DND-41 (cell line): ENCODE measurements at regions not wholly inside any gene's neighbourhood (a gene's known extent, or its start where the extent isn't known, plus 50 kb on each side); places are given as distances from the start of the nearest gene placed in this dataset.

Experiments used
- ATAC-seq: fragments of 200-7000 bp; cut with Tn5 transposase; 3 replicates; pipeline ENCODE4 v1.9.1; 2021; ENCODE audit warnings: low read depth; ENCODE audit not compliant: insufficient read depth
- DNase-seq: peaks from one replicate; pipeline ENCODE4 v3.0.0-alpha.2; 2020
- H2AFZ ChIP-seq: 2 replicates; pipeline ENCODE4 v1.6.0; 2012; ENCODE audit warnings: low read depth, low read length
- H3K27ac ChIP-seq: 2 replicates; pipeline ENCODE4 v1.5.1; 2012; ENCODE audit warnings: low read length, inconsistent platforms
- H3K27me3 ChIP-seq: fragments of 200-600 bp; sonication (generic); 2 replicates; pipeline ENCODE4 v1.6.0; 2012; ENCODE audit warnings: low read length, mild to moderate bottlenecking, inconsistent platforms; ENCODE audit not compliant: insufficient read depth, poor library complexity
- H3K36me3 ChIP-seq: 2 replicates; pipeline ENCODE4 v1.5.1; 2012; ENCODE audit warnings: low read length, inconsistent platforms; ENCODE audit not compliant: insufficient read depth
- H3K4me1 ChIP-seq: 2 replicates; pipeline ENCODE4 v1.5.1; 2012; ENCODE audit warnings: mild to moderate bottlenecking, low read length; ENCODE audit not compliant: insufficient read depth
- H3K4me2 ChIP-seq: 2 replicates; pipeline ENCODE4 v1.6.0; 2012; ENCODE audit warnings: mild to moderate bottlenecking, moderate library complexity, low read length, inconsistent platforms; ENCODE audit not compliant: insufficient read depth
- H3K4me3 ChIP-seq, 2 experiments: fragments of 200-600 bp in 1 of 2; shearing (Covaris generic) in 1 of 2; 2 replicates each; pipeline ENCODE4 v1.5.1; 2012 to 2016; ENCODE audit warnings: inconsistent platforms in 2 of 2, low read length in 2 of 2, mild to moderate bottlenecking in 2 of 2, low read depth in 1 of 2, moderate library complexity in 1 of 2
- H3K79me2 ChIP-seq: 2 replicates; pipeline ENCODE4 v1.6.0; 2012; ENCODE audit warnings: low read length, inconsistent platforms; ENCODE audit not compliant: insufficient read depth
- H3K9ac ChIP-seq: 2 replicates; pipeline ENCODE4 v1.6.0; 2012; ENCODE audit warnings: low read depth, mild to moderate bottlenecking, inconsistent platforms, low read length, moderate library complexity
- H3K9me3 ChIP-seq: 2 replicates; pipeline ENCODE4 v1.5.1; 2012; ENCODE audit warnings: low read length, moderate library complexity, mild to moderate bottlenecking, inconsistent platforms; ENCODE audit not compliant: insufficient read depth, severe bottlenecking
- H4K20me1 ChIP-seq: 2 replicates; pipeline ENCODE4 v1.6.0; 2012; ENCODE audit warnings: low read length; ENCODE audit not compliant: insufficient read depth
- EZH2 ChIP-seq: IDR thresholded peaks from 3 replicates; pipeline ENCODE4 v1.6.1; 2012; ENCODE audit warnings: borderline replicate concordance, low read depth, mild to moderate bottlenecking, moderate library complexity, low read length, inconsistent platforms; ENCODE audit not compliant: severe bottlenecking
- TF ChIP-seq, protein P1 (sequence below): IDR thresholded peaks from 2 replicates; pipeline ENCODE4 v1.5.1; 2012; ENCODE audit warnings: borderline replicate concordance, low read length, moderate library complexity, mild to moderate bottlenecking; ENCODE audit not compliant: poor library complexity, severe bottlenecking; ENCODE audit errors: extremely low read depth

DNA sequence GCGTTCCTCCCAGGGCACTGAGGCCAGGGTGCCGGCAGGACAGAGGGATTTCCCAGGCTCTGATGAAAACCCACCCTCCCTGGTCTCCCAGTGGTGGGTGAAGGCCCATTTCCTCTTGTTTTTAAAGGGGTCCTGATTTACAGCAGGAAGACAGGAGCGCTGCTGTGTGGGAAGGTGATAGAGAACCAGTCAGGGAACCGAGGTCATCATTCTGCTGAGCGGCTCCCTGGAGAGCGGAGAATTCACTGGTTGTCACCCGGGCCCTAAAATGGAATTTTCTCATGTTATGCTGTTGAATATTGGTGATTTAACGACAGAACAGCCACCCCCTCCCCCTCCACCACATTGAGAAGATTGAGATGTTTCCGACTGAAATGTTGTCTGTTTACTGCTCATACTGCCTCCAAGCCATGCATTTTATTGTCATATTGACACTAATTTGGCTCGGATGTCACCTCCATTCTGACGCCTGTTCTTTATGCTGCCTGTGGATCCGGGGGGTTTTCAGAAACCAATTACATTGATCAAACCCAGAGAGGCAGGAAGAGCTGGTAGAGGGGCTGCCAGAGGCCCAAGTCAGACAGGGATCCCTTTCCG lies 225.2 kb downstream of the GLI2 start:
- Histone ChIP-seq H3K4me2 (no peak overlapping the region), H3K9me3 (no peaks in the 10 kb centered on the region), H3K9ac (no peak overlapping the region), H3K27me3 (peaks cover 6% of the 10 kb centered on the region), H3K36me3 (no peaks in the 10 kb centered on the region), H3K79me2 (no peaks in the 10 kb centered on the region), H4K20me1 (no peaks in the 10 kb centered on the region), H3K4me3 (no peak overlapping the region), H2AFZ (no peak overlapping the region), H3K4me1 (no peaks in the 10 kb centered on the region), H3K27ac (no peak overlapping the region)
- ATAC-seq, result no peak
- no peak for DNase-seq
- TF ChIP-seq, protein P1, sequence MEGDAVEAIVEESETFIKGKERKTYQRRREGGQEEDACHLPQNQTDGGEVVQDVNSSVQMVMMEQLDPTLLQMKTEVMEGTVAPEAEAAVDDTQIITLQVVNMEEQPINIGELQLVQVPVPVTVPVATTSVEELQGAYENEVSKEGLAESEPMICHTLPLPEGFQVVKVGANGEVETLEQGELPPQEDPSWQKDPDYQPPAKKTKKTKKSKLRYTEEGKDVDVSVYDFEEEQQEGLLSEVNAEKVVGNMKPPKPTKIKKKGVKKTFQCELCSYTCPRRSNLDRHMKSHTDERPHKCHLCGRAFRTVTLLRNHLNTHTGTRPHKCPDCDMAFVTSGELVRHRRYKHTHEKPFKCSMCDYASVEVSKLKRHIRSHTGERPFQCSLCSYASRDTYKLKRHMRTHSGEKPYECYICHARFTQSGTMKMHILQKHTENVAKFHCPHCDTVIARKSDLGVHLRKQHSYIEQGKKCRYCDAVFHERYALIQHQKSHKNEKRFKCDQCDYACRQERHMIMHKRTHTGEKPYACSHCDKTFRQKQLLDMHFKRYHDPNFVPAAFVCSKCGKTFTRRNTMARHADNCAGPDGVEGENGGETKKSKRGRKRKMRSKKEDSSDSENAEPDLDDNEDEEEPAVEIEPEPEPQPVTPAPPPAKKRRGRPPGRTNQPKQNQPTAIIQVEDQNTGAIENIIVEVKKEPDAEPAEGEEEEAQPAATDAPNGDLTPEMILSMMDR, result no peak
- TF ChIP-seq EZH2, result no peak

DNA sequence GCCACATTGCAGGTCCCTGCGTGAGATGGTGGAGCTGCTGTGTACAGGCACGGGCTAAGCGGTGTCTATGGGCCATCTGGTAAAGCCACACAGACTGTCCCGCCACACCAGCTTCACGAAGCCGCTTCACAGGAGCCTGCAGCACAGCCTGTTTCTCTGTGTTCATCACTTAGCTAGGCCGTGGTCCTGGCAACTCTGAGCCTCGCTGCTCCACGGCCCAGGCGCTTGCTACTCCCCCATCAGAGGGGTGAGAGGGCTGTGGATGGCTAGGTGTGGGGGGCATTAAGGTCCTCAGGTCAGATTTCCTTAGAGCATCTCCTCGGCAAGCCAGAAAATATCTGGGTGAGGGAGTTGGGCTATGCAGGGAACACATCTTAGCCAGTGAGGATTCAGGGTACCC lies 225.7 kb downstream of the GLI2 start:
- Histone ChIP-seq H3K4me2 (no peak overlapping the region), H3K36me3 (no peaks in the 10 kb centered on the region), H3K4me1 (no peaks in the 10 kb centered on the region), H3K9ac (no peak overlapping the region), H4K20me1 (no peaks in the 10 kb centered on the region), H3K27me3 (peaks cover 6% of the 10 kb centered on the region), H3K27ac (no peak overlapping the region), H2AFZ (no peak overlapping the region), H3K4me3 (no peak overlapping the region), H3K9me3 (no peaks in the 10 kb centered on the region), H3K79me2 (no peaks in the 10 kb centered on the region)
- no peak for ATAC-seq
- TF ChIP-seq, protein P1, result no peak
- no peak for TF ChIP-seq EZH2
- DNase-seq, result no peak

DNA sequence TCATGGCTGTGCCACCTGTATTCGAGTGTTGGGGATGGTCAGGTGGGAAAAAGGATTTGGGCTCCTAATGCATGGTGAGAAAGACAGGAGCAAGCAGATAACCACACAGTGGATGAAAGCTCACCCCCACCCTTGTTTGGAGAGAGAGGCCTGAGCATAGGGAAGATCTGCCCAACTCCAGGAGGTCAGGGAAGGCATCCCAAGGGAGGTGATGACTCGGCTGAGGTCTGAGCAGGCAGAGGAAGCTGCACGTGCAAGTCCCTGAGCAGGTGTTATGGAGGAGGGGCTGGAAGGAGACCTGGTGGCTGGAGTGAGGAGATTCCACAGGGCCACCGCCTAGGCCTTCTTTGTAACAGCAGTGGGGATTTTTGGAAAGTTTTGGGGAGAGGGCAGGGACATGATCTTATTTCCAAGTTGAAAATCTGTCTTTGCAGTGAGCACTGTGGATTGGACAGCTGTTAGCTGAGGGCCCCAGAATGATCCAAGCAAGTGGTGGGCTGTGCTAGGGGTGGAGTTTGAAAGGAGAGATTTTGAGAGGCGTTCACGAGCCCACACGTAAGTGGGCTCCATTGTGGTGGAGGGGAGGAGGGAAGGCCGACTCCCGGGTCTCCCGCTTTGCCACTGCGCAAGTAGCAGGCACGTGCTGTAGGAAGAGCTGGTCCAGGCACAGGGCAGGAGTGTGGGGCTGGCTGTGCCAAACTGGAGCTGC lies 228.5 kb downstream of the GLI2 start:
- DNase-seq, result no peak
- Histone ChIP-seq H3K27me3 (peaks cover 6% of the 10 kb centered on the region), H3K9me3 (no peaks in the 10 kb centered on the region), H3K4me3 (no peak overlapping the region), H3K79me2 (no peaks in the 10 kb centered on the region), H4K20me1 (no peaks in the 10 kb centered on the region), H3K4me2 (no peak overlapping the region), H2AFZ (no peak overlapping the region), H3K9ac (no peak overlapping the region), H3K4me1 (no peaks in the 10 kb centered on the region), H3K27ac (no peak overlapping the region), H3K36me3 (no peaks in the 10 kb centered on the region)
- no peak for TF ChIP-seq EZH2
- TF ChIP-seq, protein P1, result no peak
- ATAC-seq, result no peak
